ENCODE measurements at regions not wholly inside any gene's neighbourhood (a gene's known extent, or its start where the extent isn't known, plus 50 kb on each side); places are given as distances from the start of the nearest gene placed in this dataset.

DNA sequence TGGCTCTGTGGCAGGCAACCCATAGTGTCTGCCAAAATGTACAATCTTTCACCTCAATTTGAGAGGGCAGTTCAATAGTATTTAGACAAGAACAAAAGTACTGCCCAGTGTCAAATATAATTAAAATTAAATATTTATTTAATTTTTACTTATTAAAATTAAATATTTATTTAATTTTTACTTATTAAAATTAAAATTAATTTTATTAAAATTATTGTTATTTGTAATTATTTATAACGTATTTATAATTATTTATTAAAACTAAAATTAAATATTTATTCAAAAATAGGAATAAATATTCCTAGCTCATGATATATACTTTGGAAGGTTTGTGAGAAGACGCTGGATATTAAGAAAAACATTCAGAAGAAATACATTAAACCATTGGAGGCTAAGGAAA is 93.7 kb upstream of the CAV2 start:
- no peak for TF ChIP-seq CSDC2 (CRISPR knock-in tag; IDR thresholded peaks at IDR 0.05)
- TF ChIP-seq BACH2 (CRISPR knock-in tag; IDR thresholded peaks at IDR 0.05; ENCODE audit: borderline replicate concordance), result no peak
- TF ChIP-seq, protein P1, sequence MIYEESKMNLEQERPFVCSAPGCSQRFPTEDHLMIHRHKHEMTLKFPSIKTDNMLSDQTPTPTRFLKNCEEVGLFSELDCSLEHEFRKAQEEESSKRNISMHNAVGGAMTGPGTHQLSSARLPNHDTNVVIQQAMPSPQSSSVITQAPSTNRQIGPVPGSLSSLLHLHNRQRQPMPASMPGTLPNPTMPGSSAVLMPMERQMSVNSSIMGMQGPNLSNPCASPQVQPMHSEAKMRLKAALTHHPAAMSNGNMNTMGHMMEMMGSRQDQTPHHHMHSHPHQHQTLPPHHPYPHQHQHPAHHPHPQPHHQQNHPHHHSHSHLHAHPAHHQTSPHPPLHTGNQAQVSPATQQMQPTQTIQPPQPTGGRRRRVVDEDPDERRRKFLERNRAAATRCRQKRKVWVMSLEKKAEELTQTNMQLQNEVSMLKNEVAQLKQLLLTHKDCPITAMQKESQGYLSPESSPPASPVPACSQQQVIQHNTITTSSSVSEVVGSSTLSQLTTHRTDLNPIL (CRISPR knock-in tag; IDR thresholded peaks at IDR 0.05; ENCODE audit: low read depth), result no peak
- TF ChIP-seq, protein P2, sequence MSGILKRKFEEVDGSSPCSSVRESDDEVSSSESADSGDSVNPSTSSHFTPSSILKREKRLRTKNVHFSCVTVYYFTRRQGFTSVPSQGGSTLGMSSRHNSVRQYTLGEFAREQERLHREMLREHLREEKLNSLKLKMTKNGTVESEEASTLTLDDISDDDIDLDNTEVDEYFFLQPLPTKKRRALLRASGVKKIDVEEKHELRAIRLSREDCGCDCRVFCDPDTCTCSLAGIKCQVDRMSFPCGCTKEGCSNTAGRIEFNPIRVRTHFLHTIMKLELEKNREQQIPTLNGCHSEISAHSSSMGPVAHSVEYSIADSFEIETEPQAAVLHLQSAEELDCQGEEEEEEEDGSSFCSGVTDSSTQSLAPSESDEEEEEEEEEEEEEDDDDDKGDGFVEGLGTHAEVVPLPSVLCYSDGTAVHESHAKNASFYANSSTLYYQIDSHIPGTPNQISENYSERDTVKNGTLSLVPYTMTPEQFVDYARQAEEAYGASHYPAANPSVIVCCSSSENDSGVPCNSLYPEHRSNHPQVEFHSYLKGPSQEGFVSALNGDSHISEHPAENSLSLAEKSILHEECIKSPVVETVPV (CRISPR knock-in tag; IDR thresholded peaks at IDR 0.05), result no peak
- TF ChIP-seq ZFP3 (CRISPR knock-in tag; IDR thresholded peaks at IDR 0.05), result no peak
- TF ChIP-seq OSR1 (CRISPR knock-in tag; IDR thresholded peaks at IDR 0.05), result no peak
- TF ChIP-seq ZFP30 (CRISPR knock-in tag; IDR thresholded peaks at IDR 0.05), result no peak
- TF ChIP-seq, protein P3, sequence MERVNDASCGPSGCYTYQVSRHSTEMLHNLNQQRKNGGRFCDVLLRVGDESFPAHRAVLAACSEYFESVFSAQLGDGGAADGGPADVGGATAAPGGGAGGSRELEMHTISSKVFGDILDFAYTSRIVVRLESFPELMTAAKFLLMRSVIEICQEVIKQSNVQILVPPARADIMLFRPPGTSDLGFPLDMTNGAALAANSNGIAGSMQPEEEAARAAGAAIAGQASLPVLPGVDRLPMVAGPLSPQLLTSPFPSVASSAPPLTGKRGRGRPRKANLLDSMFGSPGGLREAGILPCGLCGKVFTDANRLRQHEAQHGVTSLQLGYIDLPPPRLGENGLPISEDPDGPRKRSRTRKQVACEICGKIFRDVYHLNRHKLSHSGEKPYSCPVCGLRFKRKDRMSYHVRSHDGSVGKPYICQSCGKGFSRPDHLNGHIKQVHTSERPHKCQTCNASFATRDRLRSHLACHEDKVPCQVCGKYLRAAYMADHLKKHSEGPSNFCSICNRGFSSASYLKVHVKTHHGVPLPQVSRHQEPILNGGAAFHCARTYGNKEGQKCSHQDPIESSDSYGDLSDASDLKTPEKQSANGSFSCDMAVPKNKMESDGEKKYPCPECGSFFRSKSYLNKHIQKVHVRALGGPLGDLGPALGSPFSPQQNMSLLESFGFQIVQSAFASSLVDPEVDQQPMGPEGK (CRISPR knock-in tag; IDR thresholded peaks at IDR 0.05; ENCODE audit: borderline replicate concordance), result no peak

Measured in SK-N-SH treated with all-trans-retinoic acid at 6 μM for 48 hours (cell line).